OCI-LY3 (cell line): ENCODE measurements at regions not wholly inside any gene's neighbourhood (a gene's known extent, or its start where the extent isn't known, plus 50 kb on each side); places are given as distances from the start of the nearest gene placed in this dataset.

ENCODE experiments used
- H2AFZ ChIP-seq: fragments of 200-600, 300-600 bp; shearing (Covaris generic); 2 replicates; pipeline ENCODE4 v1.6.0; 2014; ENCODE audit warnings: antibody characterized with exemption, low read depth, low read length
- H3K27ac ChIP-seq: fragments of 200-600, 300-600 bp; sonication (generic); 2 replicates; pipeline ENCODE4 v1.5.1; 2014; ENCODE audit warnings: mild to moderate bottlenecking, low read length, moderate library complexity, mixed read lengths
- H3K27me3 ChIP-seq: fragments of 200-600, 300-600 bp; sonication (generic); 2 replicates; pipeline ENCODE4 v1.6.1; 2014; ENCODE audit warnings: low read depth, low read length, mixed read lengths
- H3K36me3 ChIP-seq: fragments of 200-600, 300-600 bp; sonication (generic); replicated peaks from 2 replicates; pipeline ENCODE3; 2014; ENCODE audit warnings: low read depth, low read length, mixed read lengths
- H3K4me1 ChIP-seq: fragments of 300-600, 200-600 bp; sonication (generic); 2 replicates; pipeline ENCODE4 v1.6.1; 2014; ENCODE audit warnings: low read length, mixed read lengths
- H3K4me2 ChIP-seq: fragments of 200-600, 300-600 bp; sonication (generic); 2 replicates; pipeline ENCODE4 v1.6.1; 2014; ENCODE audit warnings: low read length, mixed read lengths
- H3K4me3 ChIP-seq: fragments of 300-600, 200-600 bp; sonication (generic); 2 replicates; pipeline ENCODE4 v1.5.1; 2014; ENCODE audit warnings: antibody characterized with exemption, mild to moderate bottlenecking, low read length, moderate library complexity
- H3K79me2 ChIP-seq: fragments of 300-600, 200-600 bp; shearing (Covaris generic); 2 replicates; pipeline ENCODE4 v1.6.1; 2014; ENCODE audit warnings: mild to moderate bottlenecking, low read length, mixed read lengths
- H3K9ac ChIP-seq: fragments of 300-600, 200-600 bp; shearing (Covaris generic); 2 replicates; pipeline ENCODE4 v1.6.0; 2014; ENCODE audit warnings: mild to moderate bottlenecking, low read length, moderate library complexity
- H3K9me3 ChIP-seq: fragments of 200-600, 300-600 bp; shearing (Covaris generic); 2 replicates; pipeline ENCODE4 v1.6.1; 2014; ENCODE audit warnings: low read length, mixed read lengths; ENCODE audit not compliant: insufficient read depth
- H4K20me1 ChIP-seq: fragments of 200-600, 300-600 bp; sonication (generic); 2 replicates; pipeline ENCODE4 v1.6.1; 2016; ENCODE audit warnings: low read length, mixed read lengths; ENCODE audit not compliant: insufficient read depth
- EZH2phosphoT487 ChIP-seq: fragments of 200-600 bp; shearing (Covaris generic); IDR thresholded peaks from 2 replicates; pipeline ENCODE4 v1.6.1; 2018; ENCODE audit warnings: antibody characterized with exemption, mixed run types, low read depth
- TF ChIP-seq, protein P1 (sequence below): fragments of 200-600, 300-600 bp; sonication (generic); IDR thresholded peaks from 2 replicates; pipeline ENCODE4 v1.5.1; 2014; ENCODE audit warnings: antibody characterized with exemption, low read length, low read depth

DNA sequence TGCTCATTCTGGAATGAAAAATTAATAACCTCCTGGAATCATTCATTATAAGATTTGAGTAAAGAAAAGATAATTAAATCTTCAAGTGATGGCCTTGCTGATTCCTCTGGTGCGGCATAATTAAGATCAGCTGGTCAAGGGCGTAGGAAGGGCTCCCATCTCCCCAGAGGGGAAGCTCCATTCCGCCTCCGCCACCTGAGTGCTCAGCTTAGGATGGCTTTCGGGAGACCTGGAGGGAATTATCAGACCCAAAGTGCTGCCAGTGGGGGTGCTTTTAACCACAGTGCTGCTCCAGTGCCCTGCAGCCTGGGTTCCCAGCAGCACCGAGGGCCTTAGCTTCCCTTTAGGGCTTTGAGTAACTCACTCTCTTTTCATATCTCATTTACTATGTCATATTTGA lies 556.6 kb upstream of the RGMA start:
- Histone ChIP-seq H4K20me1 (no peaks in the 10 kb centered on the region), H3K27ac (no peak overlapping the region), H3K9ac (no peak overlapping the region), H3K36me3 (no peaks in the 10 kb centered on the region), H3K27me3 (no peaks in the 10 kb centered on the region), H3K4me1 (no peaks in the 10 kb centered on the region), H3K4me3 (no peak overlapping the region), H3K79me2 (no peaks in the 10 kb centered on the region), H3K9me3 (no peaks in the 10 kb centered on the region), H2AFZ (no peak overlapping the region), H3K4me2 (no peak overlapping the region)
- TF ChIP-seq, protein P1, sequence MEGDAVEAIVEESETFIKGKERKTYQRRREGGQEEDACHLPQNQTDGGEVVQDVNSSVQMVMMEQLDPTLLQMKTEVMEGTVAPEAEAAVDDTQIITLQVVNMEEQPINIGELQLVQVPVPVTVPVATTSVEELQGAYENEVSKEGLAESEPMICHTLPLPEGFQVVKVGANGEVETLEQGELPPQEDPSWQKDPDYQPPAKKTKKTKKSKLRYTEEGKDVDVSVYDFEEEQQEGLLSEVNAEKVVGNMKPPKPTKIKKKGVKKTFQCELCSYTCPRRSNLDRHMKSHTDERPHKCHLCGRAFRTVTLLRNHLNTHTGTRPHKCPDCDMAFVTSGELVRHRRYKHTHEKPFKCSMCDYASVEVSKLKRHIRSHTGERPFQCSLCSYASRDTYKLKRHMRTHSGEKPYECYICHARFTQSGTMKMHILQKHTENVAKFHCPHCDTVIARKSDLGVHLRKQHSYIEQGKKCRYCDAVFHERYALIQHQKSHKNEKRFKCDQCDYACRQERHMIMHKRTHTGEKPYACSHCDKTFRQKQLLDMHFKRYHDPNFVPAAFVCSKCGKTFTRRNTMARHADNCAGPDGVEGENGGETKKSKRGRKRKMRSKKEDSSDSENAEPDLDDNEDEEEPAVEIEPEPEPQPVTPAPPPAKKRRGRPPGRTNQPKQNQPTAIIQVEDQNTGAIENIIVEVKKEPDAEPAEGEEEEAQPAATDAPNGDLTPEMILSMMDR = no peak
- TF ChIP-seq EZH2phosphoT487 = no peak

DNA sequence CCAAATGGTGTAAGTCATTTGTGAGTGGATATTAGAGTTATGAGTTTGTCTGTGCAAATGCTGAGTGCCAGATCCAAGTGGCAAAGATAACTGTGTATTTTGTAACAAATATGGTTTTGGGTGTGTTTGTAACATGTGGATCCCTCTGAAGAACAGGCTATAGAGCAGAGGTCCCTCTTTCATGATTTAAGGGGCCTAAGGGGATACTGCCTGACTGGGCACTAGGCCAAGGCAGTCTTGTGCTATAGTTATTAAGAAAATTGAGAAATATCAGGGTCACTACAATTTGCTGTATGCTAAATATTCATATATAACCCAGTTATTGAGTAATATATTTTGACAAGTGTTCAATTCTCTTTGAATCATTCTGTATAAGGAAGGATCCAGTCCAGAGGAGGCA lies 555.6 kb upstream of the RGMA start:
- Histone ChIP-seq H3K27ac (no peak overlapping the region), H3K4me1 (no peaks in the 10 kb centered on the region), H4K20me1 (no peaks in the 10 kb centered on the region), H2AFZ (no peak overlapping the region), H3K36me3 (no peaks in the 10 kb centered on the region), H3K4me3 (no peak overlapping the region), H3K4me2 (no peak overlapping the region), H3K79me2 (no peaks in the 10 kb centered on the region), H3K27me3 (no peaks in the 10 kb centered on the region), H3K9me3 (no peaks in the 10 kb centered on the region), H3K9ac (no peak overlapping the region)
- TF ChIP-seq, protein P1 = no peak
- no peak for TF ChIP-seq EZH2phosphoT487

- no peak for TF ChIP-seq EZH2phosphoT487
- TF ChIP-seq, protein P1 = no peak
- Histone ChIP-seq H3K4me2 (no peak overlapping the region), H2AFZ (no peak overlapping the region), H3K4me1 (no peaks in the 10 kb centered on the region), H3K4me3 (no peak overlapping the region), H3K79me2 (no peaks in the 10 kb centered on the region), H3K27ac (no peak overlapping the region), H3K9me3 (no peaks in the 10 kb centered on the region), H3K27me3 (no peaks in the 10 kb centered on the region), H3K36me3 (no peaks in the 10 kb centered on the region), H3K9ac (no peak overlapping the region), H4K20me1 (no peaks in the 10 kb centered on the region)
These were observed 551.5 kb upstream of the RGMA start for GRCh38 chr15:93640411-93640962.

DNA sequence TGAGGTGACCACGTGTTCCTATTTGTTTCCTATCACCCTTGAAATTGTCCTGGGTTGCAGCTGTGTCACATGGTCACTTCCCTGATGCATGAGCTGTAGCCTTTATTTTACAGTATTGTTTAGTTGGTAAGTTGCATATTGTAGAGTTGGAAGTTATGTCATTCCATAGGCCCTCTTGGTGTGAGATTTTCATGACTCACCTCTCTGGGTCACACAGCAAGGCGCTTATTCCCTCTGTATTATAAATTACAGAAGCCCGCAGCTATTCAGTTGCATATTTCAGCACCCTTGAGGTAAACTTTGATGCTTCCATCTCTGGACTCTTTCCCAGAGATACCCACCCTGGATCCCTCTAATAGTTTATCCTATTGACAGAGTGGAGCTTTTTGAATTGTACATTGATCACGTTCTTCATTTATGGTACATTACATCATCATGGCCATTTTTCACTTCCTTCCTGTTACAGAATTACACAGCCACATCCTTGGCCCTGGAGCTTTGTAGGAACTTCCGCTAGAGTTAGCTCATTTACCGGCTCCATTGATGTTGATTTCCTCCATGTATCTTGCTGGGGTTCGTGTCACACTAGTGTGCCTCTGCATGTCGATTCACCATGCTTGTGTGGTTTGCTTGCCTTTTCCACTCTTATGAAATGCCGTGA lies 543.1 kb upstream of the RGMA start:
- Histone ChIP-seq H3K9me3 (no peaks in the 10 kb centered on the region), H3K9ac (no peak overlapping the region), H3K36me3 (no peaks in the 10 kb centered on the region), H3K27me3 (no peaks in the 10 kb centered on the region), H3K27ac (no peak overlapping the region), H3K4me1 (no peaks in the 10 kb centered on the region), H3K4me2 (no peak overlapping the region), H2AFZ (no peak overlapping the region), H3K4me3 (no peak overlapping the region), H4K20me1 (no peaks in the 10 kb centered on the region), H3K79me2 (no peaks in the 10 kb centered on the region)
- TF ChIP-seq, protein P1 = no peak
- TF ChIP-seq EZH2phosphoT487 = no peak
